H1 (cell line): ENCODE measurements at regions not wholly inside any gene's neighbourhood (a gene's known extent, or its start where the extent isn't known, plus 50 kb on each side); places are given as distances from the start of the nearest gene placed in this dataset.

Experiments used
- CTCF ChIA-PET: fragments of 300-600 bp; sonication (Branson Sonifier 250); formaldehyde crosslinking; loops from one replicate; lab custom pipeline; 2021; ENCODE audit not compliant: partially characterized antibody; lab: Charles Lee
- POLR2A ChIA-PET: fragments of 300-600 bp; sonication (Branson Sonifier 250); formaldehyde crosslinking; loops from one replicate; lab custom pipeline; 2021; ENCODE audit warnings: inconsistent platforms; ENCODE audit not compliant: partially characterized antibody; lab: Charles Lee
- DNase-seq, 2 experiments: peaks; one replicate each; pipeline versions ENCODE4 v3.0.0 to v3.0.0-alpha.2; 2010 to 2022; ENCODE audit warnings: low spot score in 2 of 2, low read depth in 1 of 2, mixed read lengths in 1 of 2
- FAIRE-seq: peaks from 2 replicates; lab custom pipeline; 2011; peaks lifted over from hg19 to GRCh38; lab: Jason Lieb, UNC
- H2AFZ ChIP-seq: 2 replicates; pipeline ENCODE4 v1.8.1; 2012; ENCODE audit warnings: low read length, inconsistent platforms
- H2AK5ac ChIP-seq: 2 replicates; pipeline ENCODE4 v1.6.1; 2013; ENCODE audit warnings: low read depth, low read length
- H2BK120ac ChIP-seq: replicated peaks from 2 replicates; pipeline ENCODE3; 2013; ENCODE audit warnings: low read depth, low read length, inconsistent platforms
- H2BK12ac ChIP-seq: 2 replicates; pipeline ENCODE4 v1.6.1; 2013; ENCODE audit warnings: low read depth, low read length
- H2BK15ac ChIP-seq: 2 replicates; pipeline ENCODE4 v1.6.1; 2013; ENCODE audit warnings: low read length
- H2BK20ac ChIP-seq: 2 replicates; pipeline ENCODE4 v1.6.1; 2013; ENCODE audit warnings: low read length
- H2BK5ac ChIP-seq: 2 replicates; pipeline ENCODE4 v1.6.1; 2013; ENCODE audit warnings: low read depth, low read length
- H3K14ac ChIP-seq: 2 replicates; pipeline ENCODE4 v1.6.1; 2013; ENCODE audit warnings: inconsistent platforms; ENCODE audit not compliant: insufficient read length
- H3K18ac ChIP-seq: 2 replicates; pipeline ENCODE4 v1.6.1; 2013; ENCODE audit warnings: low read length; ENCODE audit errors: extremely low read depth
- H3K23ac ChIP-seq: 2 replicates; pipeline ENCODE4 v1.6.1; 2013; ENCODE audit warnings: inconsistent platforms; ENCODE audit not compliant: insufficient read length
- H3K23me2 ChIP-seq: 2 replicates; pipeline ENCODE4 v1.6.1; 2013; ENCODE audit warnings: low read depth, low read length
- H3K27ac ChIP-seq: 2 replicates; pipeline ENCODE4 v1.6.1; 2011; ENCODE audit warnings: low read depth, low read length, inconsistent platforms
- H3K27me3 ChIP-seq, 4 experiments: replicated peaks in 1 of 4; 1 replicate in 1 of 4; 2 replicates in 3 of 4; pipeline versions ENCODE4 v1.6.1 to v1.8.1; 2011 to 2013; ENCODE audit warnings: low read length in 3 of 4, mild to moderate bottlenecking in 3 of 4, inconsistent platforms in 2 of 4, mixed read lengths in 2 of 4, moderate library complexity in 1 of 4; ENCODE audit not compliant: control insufficient read depth in 3 of 4, insufficient read depth in 3 of 4; ENCODE audit errors: extremely low read depth in 1 of 4
- H3K36me3 ChIP-seq, 4 experiments: 2 replicates each; pipeline versions ENCODE4 v1.6.1 to v1.8.1; 2011 to 2013; ENCODE audit warnings: mild to moderate bottlenecking in 4 of 4, low read length in 3 of 4, moderate library complexity in 2 of 4, control low read depth in 1 of 4, inconsistent platforms in 1 of 4; ENCODE audit not compliant: insufficient read depth in 4 of 4, control insufficient read depth in 2 of 4
- H3K4ac ChIP-seq: replicated peaks from 2 replicates; pipeline ENCODE3; 2013; ENCODE audit warnings: low read length, low read depth, mixed read lengths, inconsistent platforms; ENCODE audit not compliant: insufficient read length
- H3K4me1 ChIP-seq, 4 experiments: replicated peaks in 1 of 4; 1 replicate in 1 of 4; 2 replicates in 3 of 4; pipeline versions ENCODE4 v1.6.1 to v1.8.1; 2011 to 2013; ENCODE audit warnings: low read length in 3 of 4, inconsistent platforms in 2 of 4, mixed read lengths in 1 of 4; ENCODE audit not compliant: insufficient read depth in 4 of 4, control insufficient read depth in 3 of 4
- H3K4me2 ChIP-seq, 2 experiments: 2 replicates each; pipeline versions ENCODE4 v1.6.1 to v1.8.1; 2011 to 2013; ENCODE audit warnings: low read depth in 2 of 2, low read length in 2 of 2, control low read depth in 1 of 2, inconsistent platforms in 1 of 2, mild to moderate bottlenecking in 1 of 2; ENCODE audit not compliant: insufficient read depth in 1 of 2
- H3K4me3 ChIP-seq, 4 experiments: fragments of 200-600, 300-600 bp in 1 of 4; sonication (generic), shearing (Covaris generic), sonication (Bioruptor Twin) in 1 of 4; 2 replicates each; pipeline versions ENCODE4 v1.5.1 to v1.8.1; 2011 to 2016; ENCODE audit warnings: low read length in 4 of 4, low read depth in 3 of 4, control low read depth in 2 of 4, inconsistent platforms in 2 of 4, mild to moderate bottlenecking in 2 of 4, mixed read lengths in 1 of 4, moderate library complexity in 1 of 4; ENCODE audit not compliant: insufficient read depth in 2 of 4; ENCODE audit errors: extremely low read depth in 1 of 4
- H3K56ac ChIP-seq: replicated peaks from 2 replicates; pipeline ENCODE3; 2013; ENCODE audit warnings: low read depth, mild to moderate bottlenecking, mixed read lengths, low read length, inconsistent platforms; ENCODE audit not compliant: insufficient read length
- H3K79me1 ChIP-seq: 2 replicates; pipeline ENCODE4 v1.6.1; 2013; ENCODE audit warnings: low read depth, low read length, control low read depth
- H3K79me2 ChIP-seq, 2 experiments: 2 replicates each; pipeline versions ENCODE4 v1.6.1 to v1.8.1; 2012 to 2013; ENCODE audit warnings: low read length in 2 of 2, mild to moderate bottlenecking in 2 of 2, inconsistent platforms in 1 of 2; ENCODE audit not compliant: insufficient read depth in 2 of 2, control insufficient read depth in 1 of 2
- H3K9ac ChIP-seq, 4 experiments: replicated peaks in 1 of 4; 1 replicate in 1 of 4; 2 replicates in 3 of 4; pipeline versions ENCODE4 v1.6.1 to v1.8.1; 2011 to 2013; ENCODE audit warnings: low read depth in 3 of 4, low read length in 3 of 4, control low read depth in 2 of 4, mild to moderate bottlenecking in 2 of 4, moderate library complexity in 2 of 4, inconsistent platforms in 1 of 4; ENCODE audit errors: extremely low read depth in 1 of 4
- H3K9me3 ChIP-seq, 2 experiments: 2 replicates each; pipeline versions ENCODE4 v1.6.1 to v1.8.1; 2012 to 2013; ENCODE audit warnings: mild to moderate bottlenecking in 2 of 2, moderate library complexity in 2 of 2, control low read depth in 1 of 2, inconsistent platforms in 1 of 2, low read depth in 1 of 2, low read length in 1 of 2, mixed read lengths in 1 of 2; ENCODE audit not compliant: insufficient read depth in 2 of 2
- H4K20me1 ChIP-seq, 2 experiments: replicated peaks in 1 of 2; 2 replicates each; pipeline versions ENCODE3 to v1.8.1; 2011 to 2013; ENCODE audit warnings: inconsistent platforms in 2 of 2, low read length in 2 of 2, mild to moderate bottlenecking in 1 of 2; ENCODE audit not compliant: insufficient read depth in 2 of 2, control insufficient read depth in 1 of 2
- H4K5ac ChIP-seq: 2 replicates; pipeline ENCODE4 v1.6.1; 2013; ENCODE audit warnings: low read length, low read depth, mixed read lengths, inconsistent platforms; ENCODE audit not compliant: insufficient read length
- H4K8ac ChIP-seq: 2 replicates; pipeline ENCODE4 v1.8.0; 2013; ENCODE audit warnings: mild to moderate bottlenecking, moderate library complexity, low read length, inconsistent platforms; ENCODE audit not compliant: insufficient read depth; ENCODE audit errors: extremely low read depth
- H4K91ac ChIP-seq: replicated peaks from 2 replicates; pipeline ENCODE3; 2013; ENCODE audit warnings: low read length, mixed read lengths, inconsistent platforms; ENCODE audit not compliant: insufficient read length
- ASH2L ChIP-seq: fragments of 200-600, 300-600 bp; sonication (generic); IDR thresholded peaks from one replicate; pipeline ENCODE4 v1.7.1; 2017; ENCODE audit warnings: low read length
- CTBP2 ChIP-seq: IDR thresholded peaks from 2 replicates; pipeline ENCODE4 v1.7.0; 2011; ENCODE audit warnings: borderline replicate concordance, mild to moderate bottlenecking, moderate library complexity, mixed read lengths, low read length; ENCODE audit not compliant: insufficient read depth, insufficient read length
- GTF2F1 ChIP-seq: IDR thresholded peaks from 2 replicates; pipeline ENCODE4 v1.6.1; 2012; ENCODE audit warnings: low read depth, low read length, improper control_type of control experiment, borderline replicate concordance
- HDAC2 ChIP-seq, 2 experiments: fragments of 300-600 bp in 1 of 2; sonication (generic) in 1 of 2; IDR thresholded peaks; 2 replicates each; pipeline ENCODE4 v1.6.1; 2011 to 2012; ENCODE audit warnings: low read depth in 2 of 2, low read length in 2 of 2, mild to moderate bottlenecking in 2 of 2, moderate library complexity in 2 of 2, borderline replicate concordance in 1 of 2, inconsistent platforms in 1 of 2
- JUND ChIP-seq: IDR thresholded peaks from 2 replicates; pipeline ENCODE4 v1.6.1; 2011; ENCODE audit warnings: mild to moderate bottlenecking, improper control_type of control experiment, low read length
- KDM5A ChIP-seq: fragments of 200-600 bp; IDR thresholded peaks from 2 replicates; pipeline ENCODE4 v1.7.1; 2012; ENCODE audit warnings: mild to moderate bottlenecking, low read length, inconsistent platforms, mixed read lengths
- NRF1 ChIP-seq: IDR thresholded peaks from 2 replicates; pipeline ENCODE4 v1.6.1; 2011; ENCODE audit warnings: mild to moderate bottlenecking, low read depth, low read length, improper control_type of control experiment
- RBBP5 ChIP-seq: IDR thresholded peaks from 2 replicates; pipeline ENCODE4 v1.7.1; 2012; ENCODE audit warnings: low read depth, mild to moderate bottlenecking, inconsistent platforms, low read length, moderate library complexity, borderline replicate concordance
- RFX5 ChIP-seq: IDR thresholded peaks from 2 replicates; pipeline ENCODE4 v1.6.1; 2011; ENCODE audit warnings: low read depth, low read length, improper control_type of control experiment, borderline replicate concordance
- RNF2 ChIP-seq: fragments of 200-900, 300-1000 bp; sonication (generic); IDR thresholded peaks from 2 replicates; pipeline ENCODE4 v1.7.1; 2016; ENCODE audit warnings: borderline replicate concordance, low read depth, mild to moderate bottlenecking, antibody characterized with exemption, low read length; ENCODE audit not compliant: poor library complexity, severe bottlenecking; ENCODE audit errors: missing control alignments
- TAF1 ChIP-seq: IDR thresholded peaks from 2 replicates; pipeline ENCODE4 v1.6.1; 2011; ENCODE audit warnings: mild to moderate bottlenecking, low read depth, low read length
- TBP ChIP-seq: IDR thresholded peaks from 2 replicates; pipeline ENCODE4 v1.6.1; 2011; ENCODE audit warnings: low read depth, low read length, improper control_type of control experiment
- WGBS, 2 experiments: shearing (Covaris generic) in 1 of 2; methylation state at CpG; one replicate each; pipeline versions ENCODE4 v1.1.6 to v1.1.7; 2013 to 2015; ENCODE audit warnings: low lambda C conversion rate in 2 of 2, mixed read lengths in 2 of 2, inconsistent platforms in 1 of 2, low coverage in 1 of 2, missing lambda C conversion rate in 1 of 2; ENCODE audit not compliant: insufficient replicate concordance in 2 of 2, insufficient coverage in 1 of 2, insufficient read length in 1 of 2; ENCODE audit errors: extremely low coverage in 1 of 2, missing lambda C conversion rate in 1 of 2; 5-methylcytosine and 5-hydroxymethylcytosine counted together
- TF ChIP-seq, protein P1 (sequence below): IDR thresholded peaks from 2 replicates; pipeline ENCODE4 v1.6.1; 2011; ENCODE audit warnings: low read depth, mild to moderate bottlenecking, low read length; ENCODE audit not compliant: insufficient read depth
- TF ChIP-seq, protein P2 (sequence below): IDR thresholded peaks from 2 replicates; pipeline ENCODE4 v1.6.1; 2012; ENCODE audit warnings: inconsistent platforms

DNA sequence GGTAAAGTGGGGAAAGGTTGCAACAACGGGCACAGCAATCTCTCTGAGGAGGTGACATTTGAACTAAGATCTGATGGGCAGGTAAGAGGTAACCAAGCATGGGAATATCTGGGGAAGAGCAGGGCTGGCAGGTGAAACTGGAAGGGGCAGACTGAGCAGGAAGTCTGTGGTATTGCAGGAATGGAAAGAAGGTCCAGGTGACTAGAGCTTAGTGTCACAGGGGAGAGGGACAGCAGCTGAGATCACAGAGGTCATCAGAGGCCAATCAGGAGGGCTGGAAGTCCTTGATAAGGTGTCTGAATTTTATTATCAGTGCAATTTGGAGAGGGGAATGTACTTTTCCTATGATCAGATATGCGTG, 73.3 kb upstream of the DHX40 start:
- Histone ChIP-seq H2BK15ac (no peak overlapping the region), H3K56ac (no peak overlapping the region), H3K18ac (no peak overlapping the region), H3K79me2 (no peaks in the 10 kb centered on the region), H2BK12ac (no peak overlapping the region), H4K20me1 (no peaks in the 10 kb centered on the region), H2BK5ac (no peak overlapping the region), H3K23me2 (no peaks in the 10 kb centered on the region), H3K36me3 (no peaks in the 10 kb centered on the region), H4K8ac (no peak overlapping the region), H3K14ac (no peak overlapping the region), H2BK20ac (no peak overlapping the region), H3K9ac (no peak overlapping the region), H3K23ac (no peak overlapping the region), H3K4me2 (no peak overlapping the region), H2AK5ac (no peak overlapping the region), H3K4ac (no peak overlapping the region), H3K4me3 (no peak overlapping the region), H4K5ac (no peak overlapping the region), H2BK120ac (no peak overlapping the region), H3K79me1 (no peaks in the 10 kb centered on the region), H4K91ac (no peak overlapping the region), H2AFZ (no peak overlapping the region), H3K9me3 (no peaks in the 10 kb centered on the region), H3K4me1 (no peaks in the 10 kb centered on the region), H3K27ac (no peak overlapping the region), H3K27me3 (no peaks in the 10 kb centered on the region)
- FAIRE-seq (no peak), DNase-seq (no peak)
- ChIA-PET CTCF (interaction anchor here (1.0 kb wide), 1 partner anchor 49 kb away, joined by 4 read pairs; no protein-coding TSS in a partner anchor), POLR2A (no interaction called here)
- 69% methylated on average over 2 of the region's 2 CpGs; no CpG with 5 or more reads in 1 of the 2 experiments for WGBS, 2 experiments
- TF ChIP-seq JUND = no peak
- TF ChIP-seq, protein P1, sequence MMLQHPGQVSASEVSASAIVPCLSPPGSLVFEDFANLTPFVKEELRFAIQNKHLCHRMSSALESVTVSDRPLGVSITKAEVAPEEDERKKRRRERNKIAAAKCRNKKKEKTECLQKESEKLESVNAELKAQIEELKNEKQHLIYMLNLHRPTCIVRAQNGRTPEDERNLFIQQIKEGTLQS = no peak
- no peak for TF ChIP-seq ASH2L
- no peak for TF ChIP-seq GTF2F1
- no peak for TF ChIP-seq RNF2
- no peak for TF ChIP-seq TAF1
- TF ChIP-seq NRF1 = no peak
- TF ChIP-seq RBBP5 = no peak
- TF ChIP-seq KDM5A = no peak
- no peak for TF ChIP-seq CTBP2
- TF ChIP-seq TBP = no peak
- TF ChIP-seq HDAC2 (IDR thresholded peaks at IDR 0.05; ENCODE audit: borderline replicate concordance in 1 of 2, low read depth in 2 of 2, low read length in 2 of 2) = no peak
- TF ChIP-seq, protein P2, sequence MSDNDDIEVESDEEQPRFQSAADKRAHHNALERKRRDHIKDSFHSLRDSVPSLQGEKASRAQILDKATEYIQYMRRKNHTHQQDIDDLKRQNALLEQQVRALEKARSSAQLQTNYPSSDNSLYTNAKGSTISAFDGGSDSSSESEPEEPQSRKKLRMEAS = no peak
- no peak for TF ChIP-seq RFX5
